GM10248 (cell line): ENCODE measurements at regions not wholly inside any gene's neighbourhood (a gene's known extent, or its start where the extent isn't known, plus 50 kb on each side); places are given as distances from the start of the nearest gene placed in this dataset.

ENCODE experiments used
- CTCF ChIA-PET: fragments of 300-600 bp; sonication (Branson Sonifier 250); formaldehyde crosslinking; extraction: SDS; loops from one replicate; lab custom pipeline; 2021; ENCODE audit warnings: antibody characterized with exemption; lab: Yijun Ruan, JAX
- POLR2A ChIA-PET: fragments of 350-650 bp; sonication (Branson Sonifier 250); formaldehyde crosslinking; extraction: SDS; loops from one replicate; lab custom pipeline; 2020; ENCODE audit warnings: antibody characterized with exemption; lab: Yijun Ruan, JAX
- DNase-seq: peaks from one replicate; pipeline ENCODE4 v3.0.0; 2012; ENCODE audit errors: extremely low spot score
- CTCF ChIP-seq: IDR thresholded peaks from 2 replicates; pipeline ENCODE4 v1.5.1; 2012; ENCODE audit warnings: mild to moderate bottlenecking, low read depth; ENCODE audit errors: extremely low read depth, missing control alignments, control extremely low read depth

GRCh38 chr5:68370196-68370595, 154.6 kb downstream of the PIK3R1 start:
- ChIA-PET POLR2A (no interaction called here), CTCF (interaction anchor here (1.1 to 1.6 kb wide), 5 partner anchors 8 to 44 kb away, joined by 3 to 4 read pairs (median 3); no protein-coding TSS in a partner anchor)
- DNase-seq = no peak
- no peak for TF ChIP-seq CTCF

- DNase-seq = no peak
- no peak for TF ChIP-seq CTCF
- POLR2A ChIA-PET = no interaction called here
- CTCF ChIA-PET = interaction anchor here (1.0 to 1.4 kb wide), 4 partner anchors 12 to 67 kb away, joined by 3 to 4 read pairs (median 3); no protein-coding TSS in a partner anchor
Measured at GRCh38 chr5:68371607-68372006, 156.1 kb downstream of the PIK3R1 start.

GRCh38 chr5:68372161-68372560, 156.6 kb downstream of the PIK3R1 start:
- DNase-seq = no peak
- TF ChIP-seq CTCF = no peak
- POLR2A ChIA-PET = no interaction called here
- CTCF ChIA-PET = interaction anchor here (1.0 kb wide), 1 partner anchor 67 kb away, joined by 3 read pairs; no protein-coding TSS in a partner anchor

- ChIA-PET CTCF (interaction anchor here (1.2 kb wide), 1 partner anchor 42 kb away, joined by 3 read pairs; no protein-coding TSS in a partner anchor), POLR2A (no interaction called here)
- no peak for TF ChIP-seq CTCF
- DNase-seq = no peak
Measured at GRCh38 chr5:68373050-68373449, 157.5 kb downstream of the PIK3R1 start.

- no peak for TF ChIP-seq CTCF
- CTCF ChIA-PET = interaction anchor here (0.7 to 1.8 kb wide), 3 partner anchors 9 to 88 kb away, joined by 3 to 4 read pairs (median 4); no protein-coding TSS in a partner anchor
- DNase-seq = no peak
- POLR2A ChIA-PET = no interaction called here
Measured at GRCh38 chr5:68374796-68375518, 159.4 kb downstream of the PIK3R1 start.

GRCh38 chr5:68375540-68375939, 160.0 kb downstream of the PIK3R1 start:
- TF ChIP-seq CTCF = no peak
- ChIA-PET CTCF (interaction anchor here (1.8 kb wide), 1 partner anchor 12 kb away, joined by 4 read pairs; no protein-coding TSS in a partner anchor), POLR2A (no interaction called here)
- no peak for DNase-seq
